ENCODE measurements at regions not wholly inside any gene's neighbourhood (a gene's known extent, or its start where the extent isn't known, plus 50 kb on each side); places are given as distances from the start of the nearest gene placed in this dataset.

GRCh38 chr4:115249808-115250207, 136.4 kb upstream of the NDST4 start:
- TF ChIP-seq CTCF (IDR thresholded peaks at IDR 0.05 in 8 of 11, conservative IDR thresholded peaks at IDR 0.05 in 3 of 11) (no peak), POLR2AphosphoS5 (IDR thresholded peaks at IDR 0.05) (no peak), POLR2A (IDR thresholded peaks at IDR 0.05) (no peak)
